ENCODE measurements at regions not wholly inside any gene's neighbourhood (a gene's known extent, or its start where the extent isn't known, plus 50 kb on each side); places are given as distances from the start of the nearest gene placed in this dataset.

- DNase-seq (ENCODE audit: low read depth) = no peak
- H3K4me3 ChIP-seq (ENCODE audit: low read depth, low read length) = no peak overlapping the region
- TF ChIP-seq, protein P1, sequence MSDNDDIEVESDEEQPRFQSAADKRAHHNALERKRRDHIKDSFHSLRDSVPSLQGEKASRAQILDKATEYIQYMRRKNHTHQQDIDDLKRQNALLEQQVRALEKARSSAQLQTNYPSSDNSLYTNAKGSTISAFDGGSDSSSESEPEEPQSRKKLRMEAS (IDR thresholded peaks at IDR 0.05; ENCODE audit: low read depth, low read length) = no peak
- TF ChIP-seq MYC (IDR thresholded peaks at IDR 0.05; ENCODE audit: low read depth, low read length) (no peak), CTCF (IDR thresholded peaks at IDR 0.05; ENCODE audit: low read depth, low read length) (no peak), POLR2A (IDR thresholded peaks at IDR 0.05; ENCODE audit: extremely low read depth, insufficient read length) (no peak)
Observed at GRCh38 chr19:28703400-28703956, 509.5 kb downstream of the UQCRFS1 start.

DNA sequence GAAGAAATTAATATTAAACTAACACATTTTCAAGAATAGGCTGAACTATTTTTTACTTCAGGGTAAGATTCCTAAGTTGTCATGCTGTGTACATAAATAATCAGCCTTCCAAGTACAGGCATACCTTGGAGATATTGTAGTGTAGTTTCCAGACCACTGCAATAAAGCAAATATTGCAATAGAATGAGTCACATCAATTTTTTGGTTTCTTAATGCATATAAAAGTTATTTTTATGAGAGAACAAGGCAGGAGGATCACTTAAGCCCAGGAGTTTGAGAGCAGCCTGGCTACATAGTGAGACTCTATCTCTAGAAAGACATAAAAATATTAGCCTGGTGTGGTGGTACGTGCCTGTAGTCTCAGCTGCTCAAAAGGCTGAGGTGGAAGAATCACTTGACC lies 511.5 kb downstream of the UQCRFS1 start:
- DNase-seq (ENCODE audit: low read depth) = no peak
- TF ChIP-seq MYC (IDR thresholded peaks at IDR 0.05; ENCODE audit: low read depth, low read length) (no peak), POLR2A (IDR thresholded peaks at IDR 0.05; ENCODE audit: extremely low read depth, insufficient read length) (no peak), CTCF (IDR thresholded peaks at IDR 0.05; ENCODE audit: low read depth, low read length) (no peak)
- TF ChIP-seq, protein P1 (IDR thresholded peaks at IDR 0.05; ENCODE audit: low read depth, low read length) = no peak
- H3K4me3 ChIP-seq (ENCODE audit: low read depth, low read length) = no peak overlapping the region

DNA sequence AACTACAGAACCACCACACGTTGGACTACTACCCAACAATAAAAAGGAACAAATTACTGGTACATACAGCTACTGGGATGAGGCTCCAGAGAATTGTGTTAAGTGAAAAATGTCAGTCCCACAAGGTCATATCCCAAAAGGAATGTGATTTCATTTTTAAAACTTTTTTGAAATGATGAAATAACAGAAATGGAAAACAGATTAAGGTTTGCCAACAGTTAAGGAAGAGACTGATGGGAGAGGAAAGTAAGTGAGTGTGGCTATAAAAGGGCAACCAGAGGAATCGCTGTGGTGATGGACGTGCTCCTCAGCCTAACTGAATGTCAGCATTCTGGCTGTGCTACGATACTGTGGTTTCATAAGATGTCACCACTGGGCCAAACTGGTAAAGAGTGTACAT lies 512.8 kb downstream of the UQCRFS1 start:
- no peak for DNase-seq (ENCODE audit: low read depth)
- no peak overlapping the region for H3K4me3 ChIP-seq (ENCODE audit: low read depth, low read length)
- TF ChIP-seq MYC (IDR thresholded peaks at IDR 0.05; ENCODE audit: low read depth, low read length) (no peak), CTCF (IDR thresholded peaks at IDR 0.05; ENCODE audit: low read depth, low read length) (no peak), POLR2A (IDR thresholded peaks at IDR 0.05; ENCODE audit: extremely low read depth, insufficient read length) (no peak)
- TF ChIP-seq, protein P1 (IDR thresholded peaks at IDR 0.05; ENCODE audit: low read depth, low read length) = no peak

DNA sequence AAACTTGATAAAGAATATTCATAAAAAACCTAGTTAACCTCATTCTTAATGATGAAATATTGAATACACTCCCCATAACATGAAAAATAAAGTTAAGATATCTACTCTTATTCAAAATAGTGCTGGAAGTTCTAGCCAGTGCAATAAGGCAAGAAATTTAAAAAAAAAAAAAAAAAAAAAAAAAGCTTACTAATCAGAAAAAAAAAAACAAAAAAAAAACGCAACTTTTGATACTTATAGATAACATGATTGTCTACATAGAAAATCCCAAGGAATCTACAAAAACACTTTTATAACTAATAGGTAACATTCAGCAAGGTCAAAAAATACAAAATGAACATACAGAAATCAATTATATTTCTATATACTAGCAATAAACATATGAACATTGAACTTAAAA lies 515.6 kb downstream of the UQCRFS1 start:
- DNase-seq (ENCODE audit: low read depth) = no peak
- no peak overlapping the region for H3K4me3 ChIP-seq (ENCODE audit: low read depth, low read length)
- TF ChIP-seq CTCF (IDR thresholded peaks at IDR 0.05; ENCODE audit: low read depth, low read length) (no peak), POLR2A (IDR thresholded peaks at IDR 0.05; ENCODE audit: extremely low read depth, insufficient read length) (no peak), MYC (IDR thresholded peaks at IDR 0.05; ENCODE audit: low read depth, low read length) (no peak)
- TF ChIP-seq, protein P1 (IDR thresholded peaks at IDR 0.05; ENCODE audit: low read depth, low read length) = no peak

- no peak overlapping the region for H3K4me3 ChIP-seq (ENCODE audit: low read depth, low read length)
- no peak for DNase-seq (ENCODE audit: low read depth)
- TF ChIP-seq MYC (IDR thresholded peaks at IDR 0.05; ENCODE audit: low read depth, low read length) = no peak
- TF ChIP-seq POLR2A (IDR thresholded peaks at IDR 0.05; ENCODE audit: extremely low read depth, insufficient read length) = no peak
- no peak for TF ChIP-seq CTCF (IDR thresholded peaks at IDR 0.05; ENCODE audit: low read depth, low read length)
- TF ChIP-seq, protein P1 (IDR thresholded peaks at IDR 0.05; ENCODE audit: low read depth, low read length) = no peak
Observed at GRCh38 chr19:28694812-28695211, 518.1 kb downstream of the UQCRFS1 start.
